Activated naive CD8-positive, alpha-beta T cell treated with anti-CD3 and anti-CD28 coated beads, Interleukin-2, amount 10 ng/mL, durations not matched to agents 7 days and 5 days (primary cell): ENCODE measurements at regions not wholly inside any gene's neighbourhood (a gene's known extent, or its start where the extent isn't known, plus 50 kb on each side); places are given as distances from the start of the nearest gene placed in this dataset.
"Not testable (repeated sequence)": the region's sequence is repeated elsewhere in the genome, so short reads cannot be mapped to it uniquely, and the experiment has no call there.

Experiments
- ATAC-seq: fragments of 150-1000 bp; cut with Tn5 transposase; one replicate; pipeline ENCODE4 v1.10.0; 2021; ENCODE audit warnings: low read depth, moderate library complexity
- POLR2A ChIA-PET: fragments of 350-600 bp; sonication (Branson Sonifier 250); formaldehyde crosslinking; loops from one replicate; lab custom pipeline; 2021; ENCODE audit warnings: antibody characterized with exemption; lab: Charles Lee
- DNase-seq: peaks from one replicate; pipeline ENCODE4 v3.0.0; 2021
- H3K27ac Mint-ChIP-seq: one replicate; pipeline ENCODE4 v1.8.0; 2022; ENCODE audit warnings: mild to moderate bottlenecking, mixed read lengths
- H3K27me3 Mint-ChIP-seq: one replicate; pipeline ENCODE4 v1.8.0; 2022; ENCODE audit warnings: mild to moderate bottlenecking, moderate library complexity, mixed read lengths
- H3K36me3 Mint-ChIP-seq: one replicate; pipeline ENCODE4 v1.8.0; 2021; ENCODE audit warnings: mild to moderate bottlenecking, mixed read lengths
- H3K4me1 Mint-ChIP-seq: one replicate; pipeline ENCODE4 v1.8.0; 2021; ENCODE audit warnings: mixed read lengths
- H3K4me3 Mint-ChIP-seq: one replicate; pipeline ENCODE4 v1.8.0; 2022; ENCODE audit warnings: mild to moderate bottlenecking, moderate library complexity, mixed read lengths
- H3K9me3 Mint-ChIP-seq: one replicate; pipeline ENCODE4 v1.8.0; 2021; ENCODE audit warnings: mixed read lengths

- POLR2A ChIA-PET = no interaction called here
Measured at GRCh38 chr4:180292339-180292738, 1950.9 kb upstream of the TENM3 start.

GRCh38 chr4:180296036-180296599, 1947.1 kb upstream of the TENM3 start:
- POLR2A ChIA-PET = no interaction called here
- Mint-ChIP-seq H3K27ac (no peak overlapping the region), H3K4me3 (no peak overlapping the region), H3K27me3 (no peaks in the 10 kb centered on the region), H3K4me1 (peaks cover 3% of the 10 kb centered on the region), H3K36me3 (no peaks in the 10 kb centered on the region), H3K9me3 (peaks cover 1% of the 10 kb centered on the region)
- ATAC-seq (no peak), DNase-seq (no peak)

More at GRCh38 chr4:180292339-180292738, 1950.9 kb upstream of the TENM3 start:
- no peaks in the 10 kb centered on the region for H3K9me3 Mint-ChIP-seq
- no peak for DNase-seq
- no peaks in the 10 kb centered on the region for H3K36me3 Mint-ChIP-seq
- H3K4me1 Mint-ChIP-seq = peaks cover 3% of the 10 kb centered on the region
- no peak overlapping the region for H3K4me3 Mint-ChIP-seq
- no peak for ATAC-seq
- no peak overlapping the region for H3K27ac Mint-ChIP-seq
- no peaks in the 10 kb centered on the region for H3K27me3 Mint-ChIP-seq

GRCh38 chr4:180304321-180304720, 1938.9 kb upstream of the TENM3 start:
- POLR2A ChIA-PET = no interaction called here
- H3K36me3 Mint-ChIP-seq = no peaks in the 10 kb centered on the region

GRCh38 chr4:180310616-180311015, 1932.6 kb upstream of the TENM3 start:
- no peaks in the 10 kb centered on the region for H3K9me3 Mint-ChIP-seq
- ATAC-seq = no peak

More at GRCh38 chr4:180304321-180304720, 1938.9 kb upstream of the TENM3 start:
- Mint-ChIP-seq H3K4me3 (no peak overlapping the region), H3K27me3 (no peaks in the 10 kb centered on the region), H3K9me3 (peaks cover 4% of the 10 kb centered on the region), H3K4me1 (no peaks in the 10 kb centered on the region), H3K27ac (no peak overlapping the region)
- DNase-seq (no peak), ATAC-seq (no peak)

DNA sequence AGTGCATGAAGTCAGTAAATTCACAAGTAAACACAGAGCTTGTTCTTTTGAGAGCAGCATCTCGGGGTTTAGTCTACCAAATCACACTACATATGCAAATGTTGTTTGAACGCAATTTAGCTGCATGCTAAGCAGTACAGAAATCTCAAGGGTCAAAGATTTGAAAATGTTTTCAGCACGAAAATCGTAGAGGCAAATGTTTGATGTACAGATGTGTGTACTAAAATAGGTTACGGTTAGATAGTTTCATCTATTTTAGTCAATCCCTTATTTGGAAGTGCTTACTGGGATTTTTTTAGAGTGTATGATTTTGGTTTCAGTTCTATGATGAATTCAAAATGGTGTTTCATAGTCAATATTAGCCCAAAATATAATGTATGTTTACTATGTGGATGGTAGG, 1928.2 kb upstream of the TENM3 start:
- H3K27me3 Mint-ChIP-seq = no peaks in the 10 kb centered on the region
- ATAC-seq = no peak
- H3K9me3 Mint-ChIP-seq = peaks cover 1% of the 10 kb centered on the region
- no peaks in the 10 kb centered on the region for H3K36me3 Mint-ChIP-seq
- H3K4me3 Mint-ChIP-seq = no peak overlapping the region
- no peaks in the 10 kb centered on the region for H3K4me1 Mint-ChIP-seq
- H3K27ac Mint-ChIP-seq = no peak overlapping the region
- no peak for DNase-seq
- POLR2A ChIA-PET = no interaction called here

More at GRCh38 chr4:180310616-180311015, 1932.6 kb upstream of the TENM3 start:
- Mint-ChIP-seq H3K27ac (no peak overlapping the region), H3K36me3 (no peaks in the 10 kb centered on the region), H3K4me3 (no peak overlapping the region), H3K4me1 (no peaks in the 10 kb centered on the region), H3K27me3 (no peaks in the 10 kb centered on the region)
- POLR2A ChIA-PET = no interaction called here
- DNase-seq = no peak

DNA sequence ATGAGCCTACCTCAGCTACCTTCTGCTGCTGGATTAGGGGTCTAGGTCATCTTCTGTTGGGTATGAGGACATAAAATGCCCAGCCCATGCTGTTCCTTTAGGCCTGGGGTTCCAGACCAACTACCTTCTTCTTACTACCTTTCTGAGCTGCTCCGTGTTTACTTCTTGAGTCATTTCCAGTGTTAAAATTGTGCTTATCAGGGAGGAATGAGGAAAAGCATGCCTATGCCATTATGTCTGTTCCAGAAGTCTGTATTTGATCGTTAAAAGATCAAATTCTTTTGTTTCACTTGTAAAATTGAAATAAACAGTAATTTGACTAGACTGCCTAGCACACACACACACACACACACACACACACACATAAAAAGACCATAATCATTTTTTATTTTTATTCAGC, 1912.7 kb upstream of the TENM3 start:
- DNase-seq (no peak), ATAC-seq (no peak)
- Mint-ChIP-seq H3K36me3 (no peaks in the 10 kb centered on the region), H3K4me1 (no peaks in the 10 kb centered on the region), H3K9me3 (peaks cover 2% of the 10 kb centered on the region), H3K27me3 (no peaks in the 10 kb centered on the region), H3K4me3 (no peak overlapping the region), H3K27ac (no peak overlapping the region)
- POLR2A ChIA-PET = no interaction called here

DNA sequence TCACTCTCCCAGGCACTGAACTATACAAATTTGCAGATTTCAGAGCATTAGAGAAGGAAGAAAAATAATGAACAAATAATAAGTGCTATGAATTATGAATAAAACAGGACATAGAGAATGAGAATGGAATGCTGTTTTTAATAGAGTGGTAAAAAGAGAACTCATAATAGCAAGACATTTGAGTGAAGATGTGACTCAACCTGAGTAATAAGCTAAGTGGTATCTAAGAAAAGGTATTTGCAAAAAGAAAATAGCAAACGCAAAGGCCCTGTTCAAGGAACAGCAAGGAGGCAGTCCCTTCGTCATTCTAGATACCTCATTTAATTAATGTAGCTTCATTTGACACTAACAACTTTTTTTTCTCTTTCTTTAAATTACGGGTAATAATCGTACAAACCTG, 1910.0 kb upstream of the TENM3 start:
- ATAC-seq (no peak), DNase-seq (no peak)
- H3K27me3 Mint-ChIP-seq = no peaks in the 10 kb centered on the region
- H3K4me1 Mint-ChIP-seq = no peaks in the 10 kb centered on the region
- H3K4me3 Mint-ChIP-seq = no peak overlapping the region
- POLR2A ChIA-PET = no interaction called here
- H3K36me3 Mint-ChIP-seq = no peaks in the 10 kb centered on the region
- H3K9me3 Mint-ChIP-seq = peaks cover 4% of the 10 kb centered on the region
- H3K27ac Mint-ChIP-seq = no peak overlapping the region

DNA sequence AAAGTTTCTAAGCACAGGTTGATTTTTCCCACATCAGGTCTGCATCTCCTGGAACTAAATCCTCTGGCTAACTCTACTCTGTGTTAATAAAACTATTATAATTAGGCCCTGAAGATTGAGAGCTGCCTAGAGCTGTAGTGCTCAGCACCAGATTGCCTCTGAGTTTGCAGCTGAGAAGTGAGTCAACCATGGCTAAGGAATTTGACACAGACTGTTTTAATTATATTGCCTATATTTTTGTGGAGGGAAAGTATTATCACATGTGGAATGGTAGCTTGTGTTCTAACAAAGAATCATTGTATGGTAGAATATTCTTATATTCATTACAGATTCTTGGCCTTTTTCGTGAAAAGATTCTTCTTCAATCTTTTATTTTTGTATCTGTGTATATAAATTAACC, 1907.6 kb upstream of the TENM3 start:
- DNase-seq (no peak), ATAC-seq (no peak)
- Mint-ChIP-seq H3K27me3 (no peaks in the 10 kb centered on the region), H3K4me3 (no peak overlapping the region), H3K4me1 (no peaks in the 10 kb centered on the region), H3K9me3 (peaks cover 4% of the 10 kb centered on the region), H3K27ac (no peak overlapping the region), H3K36me3 (no peaks in the 10 kb centered on the region)
- POLR2A ChIA-PET = no interaction called here

GRCh38 chr4:180336494-180337090, 1906.6 kb upstream of the TENM3 start:
- peaks cover 4% of the 10 kb centered on the region for H3K9me3 Mint-ChIP-seq

DNA sequence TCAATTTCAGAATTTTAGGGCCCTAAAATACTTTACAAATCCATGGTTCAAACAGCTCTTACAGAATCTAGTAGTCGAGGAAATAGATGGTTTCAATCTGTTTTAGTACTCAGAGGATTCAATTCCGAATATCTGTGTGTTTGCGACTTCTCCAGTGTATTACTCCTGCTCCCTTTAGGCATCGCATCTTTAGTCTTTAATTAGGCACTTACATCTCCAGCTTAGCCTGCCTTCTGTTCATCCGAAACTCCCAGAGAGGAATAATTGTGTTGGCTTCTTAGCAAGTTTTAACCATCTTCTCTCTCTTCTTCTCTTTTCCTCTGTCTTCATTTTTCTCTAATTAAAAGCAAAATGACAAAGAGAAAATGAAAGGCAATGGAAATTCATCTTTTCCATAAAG, 1901.3 kb upstream of the TENM3 start:
- H3K36me3 Mint-ChIP-seq = no peaks in the 10 kb centered on the region
- H3K27ac Mint-ChIP-seq = no peak overlapping the region
- no peak for DNase-seq
- POLR2A ChIA-PET = no interaction called here
- H3K4me1 Mint-ChIP-seq = no peaks in the 10 kb centered on the region
- peaks cover 1% of the 10 kb centered on the region for H3K9me3 Mint-ChIP-seq
- no peak overlapping the region for H3K4me3 Mint-ChIP-seq
- no peak for ATAC-seq
- H3K27me3 Mint-ChIP-seq = peaks cover 2% of the 10 kb centered on the region

More at GRCh38 chr4:180336494-180337090, 1906.6 kb upstream of the TENM3 start:
- ATAC-seq (no peak), DNase-seq (no peak)
- H3K4me3 Mint-ChIP-seq = no peak overlapping the region
- POLR2A ChIA-PET = no interaction called here
- H3K4me1 Mint-ChIP-seq = no peaks in the 10 kb centered on the region
- H3K27ac Mint-ChIP-seq = no peak overlapping the region
- no peaks in the 10 kb centered on the region for H3K27me3 Mint-ChIP-seq
- H3K36me3 Mint-ChIP-seq = no peaks in the 10 kb centered on the region

DNA sequence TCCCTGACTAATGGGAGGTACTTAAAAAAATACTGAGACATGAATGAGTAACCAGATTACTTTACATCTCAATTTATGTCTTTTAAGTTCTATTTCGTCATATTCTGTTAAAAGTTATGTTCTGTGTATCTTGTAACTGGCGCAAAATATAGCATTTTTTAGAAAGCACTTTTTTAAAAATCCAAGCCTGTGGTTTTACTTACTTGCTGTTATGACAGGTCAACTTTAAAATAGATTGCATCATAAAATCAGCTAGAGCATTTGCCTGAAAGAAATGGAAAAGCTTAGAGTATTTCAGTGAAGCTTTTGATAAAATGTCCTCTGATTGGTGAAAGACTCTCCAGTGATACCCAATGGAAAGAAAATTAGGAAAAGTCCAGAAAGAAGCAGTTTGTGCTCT, 1892.3 kb upstream of the TENM3 start:
- Mint-ChIP-seq H3K36me3 (no peaks in the 10 kb centered on the region), H3K27me3 (no peaks in the 10 kb centered on the region), H3K9me3 (no peaks in the 10 kb centered on the region), H3K27ac (no peak overlapping the region), H3K4me3 (no peak overlapping the region), H3K4me1 (no peaks in the 10 kb centered on the region)
- DNase-seq (no peak), ATAC-seq (no peak)
- POLR2A ChIA-PET = no interaction called here

DNA sequence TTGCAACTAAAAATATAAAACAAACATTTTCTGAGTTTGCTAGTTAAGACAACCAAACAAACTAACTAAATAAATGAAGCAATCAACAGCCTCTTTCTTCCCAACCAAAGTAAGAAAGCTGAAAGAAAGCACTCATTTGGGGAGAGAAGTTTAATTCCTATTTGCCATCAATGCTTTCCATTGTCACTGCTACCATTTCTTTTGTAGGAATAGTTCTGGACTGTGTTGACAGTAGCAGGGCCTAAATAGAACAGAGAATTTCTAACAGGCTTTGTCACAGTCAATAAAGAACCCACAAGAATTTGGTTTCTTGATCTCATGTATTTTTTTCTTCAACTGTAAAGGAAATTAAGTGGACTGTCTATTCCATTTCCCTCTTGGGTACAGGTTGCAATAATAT, 1886.4 kb upstream of the TENM3 start:
- H3K27ac Mint-ChIP-seq = no peak overlapping the region
- POLR2A ChIA-PET = no interaction called here
- ATAC-seq (no peak), DNase-seq (no peak)
- H3K27me3 Mint-ChIP-seq = no peaks in the 10 kb centered on the region
- H3K4me1 Mint-ChIP-seq = no peaks in the 10 kb centered on the region
- H3K36me3 Mint-ChIP-seq = no peaks in the 10 kb centered on the region
- H3K9me3 Mint-ChIP-seq = peaks cover 11% of the 10 kb centered on the region
- H3K4me3 Mint-ChIP-seq = no peak overlapping the region

GRCh38 chr4:180360113-180360512, 1883.1 kb upstream of the TENM3 start:
- H3K36me3 Mint-ChIP-seq, DNase-seq, H3K4me1 Mint-ChIP-seq, H3K27ac Mint-ChIP-seq, H3K4me3 Mint-ChIP-seq, H3K27me3 Mint-ChIP-seq, ATAC-seq, POLR2A ChIA-PET: not testable (repeated sequence)
- H3K9me3 Mint-ChIP-seq = peaks cover 11% of the 10 kb centered on the region

- POLR2A ChIA-PET = no interaction called here
- H3K4me1 Mint-ChIP-seq = no peaks in the 10 kb centered on the region
- peaks cover 8% of the 10 kb centered on the region for H3K9me3 Mint-ChIP-seq
- no peak for ATAC-seq
- peaks cover 2% of the 10 kb centered on the region for H3K36me3 Mint-ChIP-seq
- H3K27ac Mint-ChIP-seq = no peak overlapping the region
- DNase-seq = no peak
- no peaks in the 10 kb centered on the region for H3K27me3 Mint-ChIP-seq
- H3K4me3 Mint-ChIP-seq = no peak overlapping the region
Measured at GRCh38 chr4:180363815-180364214, 1879.4 kb upstream of the TENM3 start.
